ENCODE measurements at regions not wholly inside any gene's neighbourhood (a gene's known extent, or its start where the extent isn't known, plus 50 kb on each side); places are given as distances from the start of the nearest gene placed in this dataset.

DNA sequence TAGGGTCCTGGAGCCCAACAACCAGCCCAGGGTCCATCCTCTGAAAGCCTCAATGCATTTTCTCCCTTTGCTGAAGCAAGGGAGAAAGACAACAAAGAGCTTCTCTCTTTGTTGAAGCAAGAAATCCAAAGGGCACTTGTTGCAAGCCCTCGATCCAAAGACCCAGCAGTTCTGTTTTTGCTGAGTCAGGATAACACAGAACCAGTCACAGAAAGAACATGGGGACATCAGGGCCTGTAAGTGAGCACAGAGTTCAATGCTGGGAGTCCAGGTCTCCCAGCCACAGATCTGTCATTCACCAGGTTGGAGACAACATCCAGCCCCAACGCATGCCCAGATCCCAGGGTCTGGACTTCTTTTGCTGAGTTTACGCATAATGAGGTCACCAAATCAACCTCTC lies 315.8 kb upstream of the KLHL29 start:
- TF ChIP-seq ZNF274 (IDR thresholded peaks at IDR 0.05; ENCODE audit: low read depth, low read length) (no peak), EZH2phosphoT487 (IDR thresholded peaks at IDR 0.05; ENCODE audit: borderline replicate concordance) (no peak), FOSL1 (IDR thresholded peaks at IDR 0.05; ENCODE audit: low read depth) (no peak), POLR2AphosphoS5 (IDR thresholded peaks at IDR 0.05; ENCODE audit: low read depth, low read length) (no peak), SRF (IDR thresholded peaks at IDR 0.05; ENCODE audit: low read depth) (no peak), RAD21 (IDR thresholded peaks at IDR 0.05; ENCODE audit: low read depth) (no peak), JUND (IDR thresholded peaks at IDR 0.05) (no peak), POLR2A (IDR thresholded peaks at IDR 0.05; ENCODE audit: borderline replicate concordance, extremely low read depth, insufficient read depth, insufficient read length) (no peak), SIN3A (IDR thresholded peaks at IDR 0.05; ENCODE audit: low read depth) (no peak), EZH2 (IDR thresholded peaks at IDR 0.05) (no peak), CEBPB (IDR thresholded peaks at IDR 0.05; ENCODE audit: low read depth) (no peak)
- Histone ChIP-seq H3K9ac (ENCODE audit: low read length) (no peak overlapping the region), H2AFZ (ENCODE audit: low read depth, low read length, poor library complexity, severe bottlenecking) (no peak overlapping the region), H3K27ac (ENCODE audit: low read depth, low read length) (no peak overlapping the region), H3K9me2 (ENCODE audit: insufficient read depth) (no peaks in the 10 kb centered on the region), H3K27me3 (ENCODE audit: insufficient read depth, low read length) (0 out of 2 replicates have a peak, but pooled peaks cover 9% of the 10 kb centered on the region), H3K4me3 (replicated peaks in 1 of 2; ENCODE audit: low read depth in 1 of 2, low read length in 2 of 2) (no peak overlapping the region), H3K9me3 (ENCODE audit: control insufficient read depth in 1 of 2, insufficient read depth in 1 of 2, low read depth in 1 of 2, low read length in 2 of 2) (no peaks in the 10 kb centered on the region), H3K4me2 (ENCODE audit: low read length) (no peak overlapping the region), H3K36me3 (ENCODE audit: control insufficient read depth in 1 of 2, insufficient read depth in 2 of 2, low read length in 2 of 2) (no peaks in the 10 kb centered on the region), H4K20me1 (ENCODE audit: insufficient read depth) (no peaks in the 10 kb centered on the region), H3K79me2 (ENCODE audit: insufficient read depth, low read length) (no peaks in the 10 kb centered on the region), H3K4me1 (ENCODE audit: control insufficient read depth in 1 of 2, insufficient read depth in 2 of 2, low read length in 2 of 2) (no peaks in the 10 kb centered on the region)
- DNase-seq (ENCODE audit: low read depth, low spot score) (no peak), ATAC-seq (no peak)
- ChIA-PET POLR2A (no interaction called here), RAD21 (ENCODE audit: low non-redundant PET in 1 of 2, low total read pairs in 2 of 2, uncharacterized antibody in 2 of 2, unreplicated experiment in 2 of 2) (no interaction called here), CTCF (no interaction called here)
- no TSS peak for BruUV-seq (replicated peaks)
- intact Hi-C loops (cut with micrococcal nuclease) = no loop called here

DNA sequence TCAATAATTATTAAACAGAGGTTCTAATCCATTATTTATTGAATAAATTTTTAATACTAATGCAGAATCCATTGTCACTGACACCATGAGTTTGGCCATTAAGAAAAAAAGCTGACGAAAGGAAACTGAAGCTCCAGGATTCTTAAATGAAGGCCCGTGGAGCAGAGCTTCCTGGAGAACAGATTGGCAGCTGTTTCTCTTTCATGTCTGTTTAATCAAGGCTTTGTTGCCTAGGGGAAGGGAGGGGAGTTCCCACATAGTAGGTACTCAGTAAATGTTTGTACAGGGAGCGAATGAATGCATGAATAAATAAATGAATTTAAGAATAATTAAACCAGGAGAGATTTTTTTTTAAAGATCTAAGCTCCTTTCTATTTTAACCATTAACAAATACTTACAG lies 315.1 kb upstream of the KLHL29 start:
- Histone ChIP-seq H3K79me2 (ENCODE audit: insufficient read depth, low read length) (no peaks in the 10 kb centered on the region), H2AFZ (ENCODE audit: low read depth, low read length, poor library complexity, severe bottlenecking) (no peak overlapping the region), H3K4me1 (ENCODE audit: control insufficient read depth in 1 of 2, insufficient read depth in 2 of 2, low read length in 2 of 2) (no peaks in the 10 kb centered on the region), H3K27ac (ENCODE audit: low read depth, low read length) (no peak overlapping the region), H3K27me3 (ENCODE audit: insufficient read depth, low read length) (0 out of 2 replicates have a peak, but pooled peaks cover 9% of the 10 kb centered on the region), H3K9me2 (ENCODE audit: insufficient read depth) (no peaks in the 10 kb centered on the region), H3K4me2 (ENCODE audit: low read length) (no peak overlapping the region), H4K20me1 (ENCODE audit: insufficient read depth) (no peaks in the 10 kb centered on the region), H3K36me3 (ENCODE audit: control insufficient read depth in 1 of 2, insufficient read depth in 2 of 2, low read length in 2 of 2) (no peaks in the 10 kb centered on the region), H3K4me3 (replicated peaks in 1 of 2; ENCODE audit: low read depth in 1 of 2, low read length in 2 of 2) (no peak overlapping the region), H3K9me3 (ENCODE audit: control insufficient read depth in 1 of 2, insufficient read depth in 1 of 2, low read depth in 1 of 2, low read length in 2 of 2) (no peaks in the 10 kb centered on the region), H3K9ac (ENCODE audit: low read length) (no peak overlapping the region)
- intact Hi-C loops (cut with micrococcal nuclease) = no loop called here
- BruUV-seq (replicated peaks) = no TSS peak
- ATAC-seq (no peak), DNase-seq (ENCODE audit: low read depth, low spot score) (no peak)
- TF ChIP-seq RAD21 (IDR thresholded peaks at IDR 0.05; ENCODE audit: low read depth) (no peak), EZH2phosphoT487 (IDR thresholded peaks at IDR 0.05; ENCODE audit: borderline replicate concordance) (no peak), ZNF274 (IDR thresholded peaks at IDR 0.05; ENCODE audit: low read depth, low read length) (no peak)
- ChIA-PET CTCF (no interaction called here), POLR2A (no interaction called here), RAD21 (ENCODE audit: low non-redundant PET in 1 of 2, low total read pairs in 2 of 2, uncharacterized antibody in 2 of 2, unreplicated experiment in 2 of 2) (no interaction called here)
